ENCODE measurements at regions not wholly inside any gene's neighbourhood (a gene's known extent, or its start where the extent isn't known, plus 50 kb on each side); places are given as distances from the start of the nearest gene placed in this dataset.

GRCh38 chr17:73985466-73986015 is 217.9 kb upstream of the RPL38 start:
- TF ChIP-seq POLR2A (IDR thresholded peaks at IDR 0.05): no peak
- no peak for TF ChIP-seq CTCF (IDR thresholded peaks at IDR 0.05)

Measured in testis (tissue), 2 donors.